Endothelial cell of umbilical vein (primary cell): ENCODE measurements at regions not wholly inside any gene's neighbourhood (a gene's known extent, or its start where the extent isn't known, plus 50 kb on each side); places are given as distances from the start of the nearest gene placed in this dataset.

ENCODE experiments used
- BruUV-seq: library from RNA; stranded (reverse); fragments of 400-500 nt; replicated peaks from 2 replicates; lab custom pipeline; 2021; lab: Mats Ljungman, UMichigan
- CTCF ChIA-PET: fragments of 300-600, 350-600 bp; sonication (Branson Sonifier 250); formaldehyde crosslinking; loops from one replicate; lab custom pipeline; 2021; ENCODE audit warnings: antibody characterized with exemption, inconsistent platforms; lab: Charles Lee
- POLR2A ChIA-PET: fragments of 300-600, 350-600 bp; sonication (Branson Sonifier 250); formaldehyde crosslinking; loops from one replicate; lab custom pipeline; 2021; ENCODE audit warnings: antibody characterized with exemption, inconsistent platforms; lab: Charles Lee
- DNase-seq: peaks from one replicate; pipeline ENCODE4 v3.0.0-alpha.2; 2011; ENCODE audit warnings: low read depth, low spot score
- FAIRE-seq: peaks from 2 replicates; lab custom pipeline; 2011; peaks lifted over from hg19 to GRCh38; lab: Jason Lieb, UNC
- H2AFZ ChIP-seq: 2 replicates; pipeline ENCODE4 v1.6.0; 2012; ENCODE audit warnings: low read depth, low read length, control low read depth, inconsistent platforms
- H3K27ac ChIP-seq: 2 replicates; pipeline ENCODE4 v1.5.1; 2011; ENCODE audit warnings: low read depth, mild to moderate bottlenecking, control low read depth, low read length, moderate library complexity; ENCODE audit not compliant: insufficient read depth
- H3K27me3 ChIP-seq, 2 experiments: 2 replicates each; pipeline versions ENCODE4 v1.6.0 to v1.6.1; 2011; ENCODE audit warnings: low read length in 2 of 2, mixed read lengths in 1 of 2; ENCODE audit not compliant: control insufficient read depth in 2 of 2, insufficient read depth in 2 of 2
- H3K36me3 ChIP-seq, 2 experiments: 2 replicates in 1 of 2; 3 replicates in 1 of 2; pipeline ENCODE4 v1.5.1; 2011; ENCODE audit warnings: low read length in 2 of 2, mild to moderate bottlenecking in 1 of 2, moderate library complexity in 1 of 2; ENCODE audit not compliant: control insufficient read depth in 2 of 2, insufficient read depth in 2 of 2; ENCODE audit errors: extremely low read depth in 1 of 2
- H3K4me1 ChIP-seq: 3 replicates; pipeline ENCODE4 v1.5.1; 2011; ENCODE audit warnings: mild to moderate bottlenecking, low read length; ENCODE audit not compliant: control insufficient read depth, insufficient read depth; ENCODE audit errors: extremely low read depth
- H3K4me2 ChIP-seq: 2 replicates; pipeline ENCODE4 v1.6.1; 2011; ENCODE audit warnings: low read length, control low read depth, mixed read lengths; ENCODE audit not compliant: insufficient read depth
- H3K4me3 ChIP-seq, 3 experiments: fragments of 200-600 bp in 1 of 3; sonication (generic), shearing (Covaris generic) in 1 of 3; replicated peaks in 1 of 3; 2 replicates each; pipeline ENCODE4 v1.5.1; 2011 to 2016; ENCODE audit warnings: control low read depth in 3 of 3, low read length in 3 of 3, mild to moderate bottlenecking in 2 of 3, inconsistent platforms in 1 of 3, low read depth in 1 of 3, moderate library complexity in 1 of 3; ENCODE audit not compliant: insufficient read depth in 1 of 3
- H3K79me2 ChIP-seq: 2 replicates; pipeline ENCODE4 v1.6.0; 2012; ENCODE audit warnings: low read length, inconsistent platforms; ENCODE audit not compliant: control insufficient read depth, insufficient read depth
- H3K9ac ChIP-seq: replicated peaks from 2 replicates; pipeline ENCODE3; 2011; ENCODE audit warnings: low read length, control low read depth; ENCODE audit not compliant: insufficient read depth; ENCODE audit errors: extremely low read depth
- H3K9me1 ChIP-seq: replicated peaks from 3 replicates; pipeline ENCODE4 v1.6.0; 2011; ENCODE audit warnings: mild to moderate bottlenecking, low read length; ENCODE audit not compliant: control insufficient read depth, insufficient read depth; ENCODE audit errors: extremely low read depth
- H3K9me3 ChIP-seq: replicated peaks from 2 replicates; pipeline ENCODE4 v1.5.1; 2012; ENCODE audit warnings: low read length, inconsistent platforms; ENCODE audit not compliant: control insufficient read depth, insufficient read depth
- H4K20me1 ChIP-seq: replicated peaks from 2 replicates; pipeline ENCODE3; 2011; ENCODE audit warnings: mild to moderate bottlenecking, low read length; ENCODE audit not compliant: control insufficient read depth, insufficient read depth; ENCODE audit errors: extremely low read depth
- CTCF ChIP-seq, 2 donors: IDR thresholded peaks; 1 replicate in 1 of 2; 2 replicates in 1 of 2; pipeline ENCODE4 v1.5.1; 2011; ENCODE audit warnings: low read length in 2 of 2, mild to moderate bottlenecking in 2 of 2, moderate library complexity in 2 of 2, control low read depth in 1 of 2, inconsistent platforms in 1 of 2, low read depth in 1 of 2; ENCODE audit not compliant: insufficient read depth in 1 of 2; ENCODE audit errors: extremely low read depth in 1 of 2
- EZH2 ChIP-seq: IDR thresholded peaks from 2 replicates; pipeline ENCODE4 v1.6.1; 2012; ENCODE audit warnings: borderline replicate concordance, low read depth, mild to moderate bottlenecking, moderate library complexity, low read length, inconsistent platforms; ENCODE audit not compliant: severe bottlenecking
- GATA2 ChIP-seq: IDR thresholded peaks from 2 replicates; pipeline ENCODE4 v1.7.0; 2011; ENCODE audit warnings: low read depth, mild to moderate bottlenecking, moderate library complexity, mixed read lengths, low read length; ENCODE audit not compliant: insufficient read length, insufficient read depth
- MAX ChIP-seq: IDR thresholded peaks from 2 replicates; pipeline ENCODE4 v1.6.1; 2011; ENCODE audit not compliant: insufficient read depth, insufficient read length
- POLR2AphosphoS5 ChIP-seq: IDR thresholded peaks from 2 replicates; pipeline ENCODE4 v1.6.1; 2012; ENCODE audit warnings: low read depth, mild to moderate bottlenecking, control low read depth, low read length, moderate library complexity; ENCODE audit not compliant: insufficient read depth
- dilution Hi-C: fragments of 300-500 bp; cut with MboI; formaldehyde crosslinking; loops from one replicate; pipeline ENCODE4 v1.15.0; 2019; ENCODE audit warnings: low sequenced_read_pairs; ENCODE audit not compliant: extremely low pct_ligation_motif_present
- intact Hi-C: fragments of 100-400 bp; cut with micrococcal nuclease; formaldehyde crosslinking; loops from one replicate; pipeline ENCODE4 v1.10.0; 2022

- peaks cover 31% of the 10 kb centered on the region for H3K4me1 ChIP-seq
- no peaks in the 10 kb centered on the region for H3K79me2 ChIP-seq
- H4K20me1 ChIP-seq, result no peaks in the 10 kb centered on the region
- POLR2A ChIA-PET, result no interaction called here
- DNase-seq, result no peak
- intact Hi-C loops (no loop called here), dilution Hi-C loops (no loop called here)
- no peak overlapping the region for H2AFZ ChIP-seq
- H3K9me1 ChIP-seq, result no peaks in the 10 kb centered on the region
- H3K9me3 ChIP-seq, result no peaks in the 10 kb centered on the region
- BruUV-seq, result no TSS peak
- no peak for TF ChIP-seq POLR2AphosphoS5
- FAIRE-seq, result no peak
- no peak overlapping the region for H3K9ac ChIP-seq
- no peak overlapping the region for H3K4me3 ChIP-seq
- no peaks in the 10 kb centered on the region for H3K36me3 ChIP-seq
- no peak overlapping the region for H3K4me2 ChIP-seq
- CTCF ChIA-PET, result interaction anchor here (1.0 to 1.9 kb wide), 4 partner anchors 12 to 104 kb away, joined by 3 to 8 read pairs (median 5); partner anchors contain the start of gene ATF7IP
- no peaks in the 10 kb centered on the region for H3K27me3 ChIP-seq
- no peak overlapping the region for H3K27ac ChIP-seq
Measured at GRCh38 chr12:14261861-14262260, 103.6 kb upstream of the ATF7IP start.

- no TSS peak for BruUV-seq
- dilution Hi-C loops, result no loop called here
Measured at GRCh38 chr12:14262771-14263511, 102.5 kb upstream of the ATF7IP start.

More at GRCh38 chr12:14262771-14263511, 102.5 kb upstream of the ATF7IP start:
- Histone ChIP-seq H3K4me3 (no peak overlapping the region), H3K4me2 (no peak overlapping the region), H3K9me1 (no peaks in the 10 kb centered on the region), H3K4me1 (peaks cover 24% of the 10 kb centered on the region), H3K9ac (no peak overlapping the region), H3K27me3 (peaks cover 0 to 3% of the 10 kb centered on the region in 2 experiments), H2AFZ (no peak overlapping the region), H3K27ac (no peak overlapping the region), H4K20me1 (no peaks in the 10 kb centered on the region), H3K9me3 (no peaks in the 10 kb centered on the region), H3K79me2 (no peaks in the 10 kb centered on the region), H3K36me3 (no peaks in the 10 kb centered on the region)
- no peak for FAIRE-seq
- DNase-seq, result no peak
- CTCF ChIA-PET, result interaction anchor here (1.3 to 1.9 kb wide), 3 partner anchors 11 to 103 kb away, joined by 4 to 8 read pairs (median 6); partner anchors contain the start of gene ATF7IP
- intact Hi-C loops, result no loop called here
- POLR2A ChIA-PET, result no interaction called here
- TF ChIP-seq EZH2, result no peak
- TF ChIP-seq MAX, result no peak
- no peak for TF ChIP-seq GATA2
- TF ChIP-seq CTCF (IDR thresholded peaks at IDR 0.05; ENCODE audit: extremely low read depth in 1 of 2, insufficient read depth in 1 of 2, low read depth in 1 of 2, low read length in 2 of 2), result no peak
